Activated CD4-positive, alpha-beta memory T cell treated with anti-CD3 and anti-CD28 coated beads, Interleukin-2, amount 10 ng/mL, durations not matched to agents 7 days and 5 days (primary cell): ENCODE measurements at regions not wholly inside any gene's neighbourhood (a gene's known extent, or its start where the extent isn't known, plus 50 kb on each side); places are given as distances from the start of the nearest gene placed in this dataset.

Experiments used
- CTCF ChIA-PET: fragments of 350-600 bp; sonication (Branson Sonifier 250); formaldehyde crosslinking; loops from one replicate; lab custom pipeline; 2021; ENCODE audit warnings: antibody characterized with exemption, inconsistent platforms; lab: Charles Lee
- POLR2A ChIA-PET: fragments of 350-600 bp; sonication (Branson Sonifier 250); formaldehyde crosslinking; loops from one replicate; lab custom pipeline; 2021; ENCODE audit warnings: antibody characterized with exemption; lab: Charles Lee
- DNase-seq: peaks from one replicate; pipeline ENCODE4 v3.0.0-alpha.2; 2020
- H3K27ac Mint-ChIP-seq: one replicate; pipeline ENCODE4 v1.8.0; 2021; ENCODE audit warnings: mild to moderate bottlenecking, mixed read lengths
- H3K27me3 Mint-ChIP-seq: one replicate; pipeline ENCODE4 v1.8.0; 2021; ENCODE audit warnings: mixed read lengths
- H3K36me3 Mint-ChIP-seq: one replicate; pipeline ENCODE4 v1.8.0; 2021; ENCODE audit warnings: low read depth, mixed read lengths
- H3K4me1 Mint-ChIP-seq: one replicate; pipeline ENCODE4 v1.8.0; 2021; ENCODE audit warnings: mixed read lengths
- H3K4me3 Mint-ChIP-seq: one replicate; pipeline ENCODE4 v1.8.0; 2021; ENCODE audit warnings: mild to moderate bottlenecking, mixed read lengths
- H3K9me3 Mint-ChIP-seq: one replicate; pipeline ENCODE4 v1.8.0; 2021; ENCODE audit warnings: mixed read lengths

- H3K9me3 Mint-ChIP-seq, result no peaks in the 10 kb centered on the region
- no peaks in the 10 kb centered on the region for H3K27me3 Mint-ChIP-seq
- no peaks in the 10 kb centered on the region for H3K36me3 Mint-ChIP-seq
- H3K4me3 Mint-ChIP-seq, result no peak overlapping the region
- CTCF ChIA-PET, result no interaction called here
- no peak for DNase-seq
- H3K27ac Mint-ChIP-seq, result no peak overlapping the region
- H3K4me1 Mint-ChIP-seq, result no peaks in the 10 kb centered on the region
- POLR2A ChIA-PET, result no interaction called here
Measured at GRCh38 chr2:186064507-186064906, 325.9 kb downstream of the FSIP2 start.

GRCh38 chr2:186065491-186065890 lies 326.9 kb downstream of the FSIP2 start:
- Mint-ChIP-seq H3K27me3 (no peaks in the 10 kb centered on the region), H3K4me1 (no peaks in the 10 kb centered on the region), H3K27ac (no peak overlapping the region), H3K9me3 (no peaks in the 10 kb centered on the region), H3K4me3 (no peak overlapping the region), H3K36me3 (no peaks in the 10 kb centered on the region)
- ChIA-PET POLR2A (no interaction called here), CTCF (no interaction called here)
- DNase-seq, result no peak

GRCh38 chr2:186068139-186068801 lies 329.7 kb downstream of the FSIP2 start:
- ChIA-PET POLR2A (no interaction called here), CTCF (no interaction called here)
- DNase-seq, result no peak
- Mint-ChIP-seq H3K27me3 (no peaks in the 10 kb centered on the region), H3K36me3 (no peaks in the 10 kb centered on the region), H3K27ac (no peak overlapping the region), H3K9me3 (no peaks in the 10 kb centered on the region), H3K4me1 (no peaks in the 10 kb centered on the region), H3K4me3 (no peak overlapping the region)

GRCh38 chr2:186069676-186070075 lies 331.1 kb downstream of the FSIP2 start:
- no peak overlapping the region for H3K27ac Mint-ChIP-seq
- no peak for DNase-seq
- H3K4me3 Mint-ChIP-seq, result no peak overlapping the region
- H3K4me1 Mint-ChIP-seq, result no peaks in the 10 kb centered on the region
- no peaks in the 10 kb centered on the region for H3K27me3 Mint-ChIP-seq
- no peaks in the 10 kb centered on the region for H3K36me3 Mint-ChIP-seq
- ChIA-PET CTCF (no interaction called here), POLR2A (no interaction called here)
- no peaks in the 10 kb centered on the region for H3K9me3 Mint-ChIP-seq

GRCh38 chr2:186085226-186085625 lies 346.6 kb downstream of the FSIP2 start:
- Mint-ChIP-seq H3K4me3 (no peak overlapping the region), H3K27ac (no peak overlapping the region), H3K36me3 (no peaks in the 10 kb centered on the region), H3K27me3 (no peaks in the 10 kb centered on the region), H3K4me1 (no peaks in the 10 kb centered on the region), H3K9me3 (no peaks in the 10 kb centered on the region)
- ChIA-PET POLR2A (no interaction called here), CTCF (no interaction called here)
- no peak for DNase-seq

- no peak overlapping the region for H3K4me3 Mint-ChIP-seq
- no peaks in the 10 kb centered on the region for H3K4me1 Mint-ChIP-seq
- no peaks in the 10 kb centered on the region for H3K27me3 Mint-ChIP-seq
- ChIA-PET POLR2A (no interaction called here), CTCF (no interaction called here)
- H3K36me3 Mint-ChIP-seq, result no peaks in the 10 kb centered on the region
- H3K9me3 Mint-ChIP-seq, result peaks cover 4% of the 10 kb centered on the region
- no peak for DNase-seq
- no peak overlapping the region for H3K27ac Mint-ChIP-seq
Measured at GRCh38 chr2:186093174-186093573, 354.6 kb downstream of the FSIP2 start.

- CTCF ChIA-PET, result no interaction called here
- no peak for DNase-seq
- Mint-ChIP-seq H3K27ac (no peak overlapping the region), H3K27me3 (no peaks in the 10 kb centered on the region), H3K4me3 (no peak overlapping the region), H3K4me1 (no peaks in the 10 kb centered on the region), H3K9me3 (no peaks in the 10 kb centered on the region), H3K36me3 (no peaks in the 10 kb centered on the region)
- POLR2A ChIA-PET, result no interaction called here
Measured at GRCh38 chr2:186098821-186099220, 360.2 kb downstream of the FSIP2 start.

GRCh38 chr2:186099826-186100225 lies 361.2 kb downstream of the FSIP2 start:
- no peaks in the 10 kb centered on the region for H3K27me3 Mint-ChIP-seq
- no peaks in the 10 kb centered on the region for H3K9me3 Mint-ChIP-seq
- ChIA-PET POLR2A (no interaction called here), CTCF (no interaction called here)
- H3K36me3 Mint-ChIP-seq, result no peaks in the 10 kb centered on the region
- DNase-seq, result no peak
- no peaks in the 10 kb centered on the region for H3K4me1 Mint-ChIP-seq
- no peak overlapping the region for H3K4me3 Mint-ChIP-seq
- H3K27ac Mint-ChIP-seq, result no peak overlapping the region

GRCh38 chr2:186100636-186101035 lies 362.0 kb downstream of the FSIP2 start:
- CTCF ChIA-PET, result no interaction called here
- POLR2A ChIA-PET, result no interaction called here

GRCh38 chr2:186101616-186102015 lies 363.0 kb downstream of the FSIP2 start:
- H3K36me3 Mint-ChIP-seq, result no peaks in the 10 kb centered on the region
- H3K9me3 Mint-ChIP-seq, result no peaks in the 10 kb centered on the region
- H3K4me1 Mint-ChIP-seq, result no peaks in the 10 kb centered on the region
- no peak overlapping the region for H3K4me3 Mint-ChIP-seq
- H3K27me3 Mint-ChIP-seq, result no peaks in the 10 kb centered on the region
- no peak overlapping the region for H3K27ac Mint-ChIP-seq
- no peak for DNase-seq
- ChIA-PET POLR2A (no interaction called here), CTCF (no interaction called here)

More at GRCh38 chr2:186100636-186101035, 362.0 kb downstream of the FSIP2 start:
- Mint-ChIP-seq H3K4me3 (no peak overlapping the region), H3K36me3 (no peaks in the 10 kb centered on the region), H3K9me3 (no peaks in the 10 kb centered on the region), H3K27me3 (no peaks in the 10 kb centered on the region), H3K4me1 (no peaks in the 10 kb centered on the region), H3K27ac (no peak overlapping the region)
- DNase-seq, result no peak

- POLR2A ChIA-PET, result no interaction called here
- no peaks in the 10 kb centered on the region for H3K36me3 Mint-ChIP-seq
- H3K4me1 Mint-ChIP-seq, result no peaks in the 10 kb centered on the region
- DNase-seq, result no peak
- no peak overlapping the region for H3K4me3 Mint-ChIP-seq
- CTCF ChIA-PET, result no interaction called here
- H3K27me3 Mint-ChIP-seq, result no peaks in the 10 kb centered on the region
- no peaks in the 10 kb centered on the region for H3K9me3 Mint-ChIP-seq
- no peak overlapping the region for H3K27ac Mint-ChIP-seq
Measured at GRCh38 chr2:186103276-186103675, 364.7 kb downstream of the FSIP2 start.

- POLR2A ChIA-PET, result no interaction called here
- no peak for DNase-seq
- Mint-ChIP-seq H3K9me3 (no peaks in the 10 kb centered on the region), H3K4me1 (no peaks in the 10 kb centered on the region), H3K27me3 (no peaks in the 10 kb centered on the region), H3K27ac (no peak overlapping the region), H3K36me3 (no peaks in the 10 kb centered on the region), H3K4me3 (no peak overlapping the region)
- CTCF ChIA-PET, result no interaction called here
Measured at GRCh38 chr2:186105016-186105724, 366.6 kb downstream of the FSIP2 start.

GRCh38 chr2:186108470-186108869 lies 369.9 kb downstream of the FSIP2 start:
- Mint-ChIP-seq H3K9me3 (peaks cover 3% of the 10 kb centered on the region), H3K36me3 (no peaks in the 10 kb centered on the region), H3K4me1 (no peaks in the 10 kb centered on the region), H3K27me3 (no peaks in the 10 kb centered on the region), H3K27ac (no peak overlapping the region), H3K4me3 (no peak overlapping the region)
- no peak for DNase-seq
- ChIA-PET POLR2A (no interaction called here), CTCF (no interaction called here)

- H3K27ac Mint-ChIP-seq, result no peak overlapping the region
- no peaks in the 10 kb centered on the region for H3K27me3 Mint-ChIP-seq
- DNase-seq, result no peak
- ChIA-PET POLR2A (no interaction called here), CTCF (no interaction called here)
- H3K4me1 Mint-ChIP-seq, result no peaks in the 10 kb centered on the region
- H3K4me3 Mint-ChIP-seq, result no peak overlapping the region
- H3K9me3 Mint-ChIP-seq, result peaks cover 6% of the 10 kb centered on the region
- H3K36me3 Mint-ChIP-seq, result no peaks in the 10 kb centered on the region
Measured at GRCh38 chr2:186113284-186113683, 372.8 kb upstream of the ZC3H15 start.
